ENCODE measurements at regions not wholly inside any gene's neighbourhood (a gene's known extent, or its start where the extent isn't known, plus 50 kb on each side); places are given as distances from the start of the nearest gene placed in this dataset.
"Not testable (repeated sequence)": the region's sequence is repeated elsewhere in the genome, so short reads cannot be mapped to it uniquely, and the experiment has no call there.

DNA sequence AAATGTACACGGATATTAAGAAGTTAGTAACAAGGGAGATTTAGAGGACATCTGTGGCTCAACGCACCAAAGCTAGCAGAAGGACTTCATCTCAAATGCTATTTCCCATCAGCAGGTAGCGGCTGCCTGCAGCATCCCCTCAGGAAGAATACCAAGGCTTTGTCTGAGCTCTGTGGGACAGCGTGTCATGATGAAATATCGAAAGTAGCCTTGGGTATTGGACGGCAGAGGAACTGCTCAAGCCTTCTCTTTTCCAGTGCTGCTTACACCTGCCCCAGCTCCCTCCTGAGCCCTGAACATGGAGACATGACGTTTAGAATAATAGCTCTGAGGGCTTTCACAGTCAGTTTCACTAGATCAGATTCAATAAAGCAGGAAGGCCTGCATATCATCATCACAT lies 241.6 kb downstream of the SUCLG1 start:
- no peak for DNase-seq (ENCODE audit: low read depth in 2 of 2)

DNA sequence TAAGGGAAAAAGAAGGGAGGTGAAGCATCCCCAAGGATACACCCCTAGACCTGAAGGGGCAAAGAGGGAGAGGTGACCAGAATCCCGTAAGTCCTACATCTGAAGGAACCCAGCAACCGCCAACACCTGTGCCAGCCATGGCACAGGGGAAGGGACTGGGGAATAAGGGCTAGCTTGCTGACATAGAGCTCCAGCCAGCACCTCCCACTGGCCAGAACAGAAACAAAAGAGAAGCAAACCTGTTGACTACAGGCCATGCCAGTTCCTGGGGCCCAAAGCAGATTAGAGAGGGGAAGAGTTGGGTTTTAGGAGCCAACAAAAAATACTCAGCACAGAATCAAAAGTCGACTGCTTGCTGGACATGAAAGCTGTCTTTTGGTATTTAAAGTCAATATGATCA lies 244.6 kb downstream of the SUCLG1 start:
- DNase-seq (ENCODE audit: low read depth in 2 of 2) = no peak

DNA sequence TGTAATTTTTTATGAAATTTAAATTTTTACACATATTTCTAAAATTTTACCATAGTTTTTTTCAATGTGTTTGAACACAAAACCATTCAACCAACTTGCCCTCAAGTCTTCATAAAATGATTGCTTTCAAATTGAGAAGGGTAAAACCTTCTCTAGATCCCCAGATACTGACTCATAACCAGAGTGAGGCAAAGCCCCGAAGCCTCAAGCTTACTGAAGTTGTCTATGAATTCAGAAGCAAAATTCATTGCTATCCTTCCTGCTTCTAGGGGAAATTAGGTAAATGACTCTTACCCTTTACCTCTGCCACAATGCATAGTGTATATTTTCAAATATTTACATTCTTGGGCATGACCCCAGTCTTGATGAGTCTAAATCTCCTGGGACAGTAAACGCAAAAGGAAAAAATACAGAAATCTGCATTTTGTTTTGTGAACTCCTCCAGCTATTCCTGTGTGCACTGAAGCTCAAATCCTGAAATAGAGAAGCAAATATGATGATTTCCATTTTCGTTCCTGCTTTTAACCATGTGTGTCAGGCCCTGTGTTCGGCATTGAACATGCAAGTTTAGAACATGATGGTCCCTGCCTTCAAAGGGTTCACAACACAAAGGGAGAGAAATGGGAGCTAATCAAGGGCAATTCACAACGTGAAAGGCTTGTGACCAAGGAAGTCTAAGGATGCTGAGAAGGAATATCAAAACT lies 246.3 kb downstream of the SUCLG1 start:
- no peak for DNase-seq (ENCODE audit: low read depth in 2 of 2)

DNA sequence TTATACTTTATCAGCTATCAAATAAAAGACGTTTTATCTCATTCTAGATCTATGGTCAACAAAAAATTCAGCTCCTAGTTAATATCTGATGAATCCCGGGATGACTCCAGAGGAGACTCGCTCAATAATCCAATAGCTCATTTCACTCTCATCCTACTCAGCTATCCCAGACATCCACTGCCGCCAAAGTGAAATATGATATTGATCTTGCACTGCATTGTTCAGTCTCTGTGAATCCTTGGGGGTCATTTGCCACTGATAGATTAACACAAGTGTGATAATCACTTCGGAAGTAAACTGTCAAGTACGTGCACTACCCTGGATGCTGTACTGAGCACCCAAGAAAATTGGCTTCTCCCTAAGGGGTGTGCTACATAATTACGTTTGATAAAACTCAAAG lies 249.1 kb downstream of the SUCLG1 start:
- DNase-seq (ENCODE audit: low read depth in 2 of 2) = no peak

DNA sequence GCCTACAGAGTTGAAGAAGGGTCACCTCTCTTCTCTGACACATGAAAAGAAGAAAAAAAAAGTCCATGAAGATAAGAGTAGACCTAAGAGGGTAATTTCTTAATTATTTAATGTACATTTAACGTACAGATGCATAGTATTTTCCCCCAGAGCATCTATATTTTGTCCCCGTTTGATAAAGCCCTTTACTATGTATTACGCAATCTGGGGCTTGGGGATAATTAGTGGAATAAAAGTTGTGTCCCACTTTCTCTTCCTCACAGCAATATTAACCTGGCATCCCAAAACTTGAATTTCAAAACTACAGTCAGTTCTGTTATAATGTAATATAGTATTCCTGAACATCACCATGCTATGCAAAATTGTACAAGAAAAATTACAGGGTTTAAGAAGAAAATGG lies 254.1 kb downstream of the SUCLG1 start:
- DNase-seq (ENCODE audit: low read depth in 2 of 2) = no peak

DNA sequence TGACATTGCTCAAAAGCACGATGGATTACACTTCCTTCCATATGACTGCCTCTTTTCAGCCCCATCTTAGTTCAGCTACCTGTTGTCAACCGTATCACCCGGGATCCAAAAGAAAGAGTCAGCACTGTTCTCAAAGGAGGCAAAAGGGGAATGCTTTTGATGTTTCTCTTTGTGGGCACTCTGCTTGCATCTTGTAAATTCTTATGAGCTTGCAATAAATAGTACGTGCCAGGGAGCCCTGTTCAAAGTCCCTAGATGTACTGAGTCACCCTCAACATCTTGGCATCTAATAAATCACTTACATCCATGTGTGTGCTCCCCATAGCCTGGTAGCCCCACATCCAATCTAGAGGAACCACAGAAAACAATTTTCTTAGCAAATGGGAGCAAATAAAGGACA lies 256.9 kb downstream of the SUCLG1 start:
- DNase-seq (ENCODE audit: low read depth in 2 of 2) = no peak

DNA sequence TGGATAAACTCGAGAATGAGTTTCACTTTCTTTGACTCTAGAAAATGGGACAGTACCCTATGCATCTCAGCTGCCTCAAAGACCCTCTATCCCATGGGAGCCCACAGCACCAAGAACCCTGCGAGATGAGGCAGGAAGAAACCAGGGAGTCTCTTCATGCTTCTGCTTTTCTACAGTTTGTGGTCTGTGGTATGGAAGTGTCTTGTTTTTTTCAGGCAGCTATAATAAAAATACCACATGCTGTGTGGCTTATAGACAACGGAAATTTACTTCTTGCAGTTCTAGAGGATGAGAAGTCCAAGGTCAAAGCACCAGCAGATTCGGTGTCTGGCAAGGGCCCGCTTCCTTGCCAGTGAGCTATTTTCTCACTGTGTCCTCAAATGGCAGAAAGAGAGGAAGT lies 257.9 kb downstream of the SUCLG1 start:
- no peak for DNase-seq (ENCODE audit: low read depth in 2 of 2)

DNA sequence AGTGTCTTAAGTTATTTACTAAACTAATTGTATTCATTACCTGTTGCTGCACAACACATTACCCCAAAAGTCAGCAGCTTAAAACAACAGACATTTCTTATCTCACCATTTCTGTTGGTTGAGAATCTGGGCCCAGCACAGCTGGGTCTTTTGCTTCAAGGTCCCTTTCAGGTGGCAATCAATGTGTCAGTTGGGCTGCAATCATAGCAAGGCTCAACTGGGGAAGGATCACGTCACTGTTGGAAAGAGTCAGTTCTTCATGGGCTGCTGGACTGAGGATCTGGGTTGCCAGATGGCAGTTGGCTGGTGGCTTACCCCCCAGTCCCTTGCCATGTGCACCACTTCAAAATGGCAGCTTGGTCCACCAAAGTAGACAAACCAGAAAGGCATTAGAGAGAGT lies 261.2 kb downstream of the SUCLG1 start:
- no peak for DNase-seq (ENCODE audit: low read depth in 2 of 2)

DNA sequence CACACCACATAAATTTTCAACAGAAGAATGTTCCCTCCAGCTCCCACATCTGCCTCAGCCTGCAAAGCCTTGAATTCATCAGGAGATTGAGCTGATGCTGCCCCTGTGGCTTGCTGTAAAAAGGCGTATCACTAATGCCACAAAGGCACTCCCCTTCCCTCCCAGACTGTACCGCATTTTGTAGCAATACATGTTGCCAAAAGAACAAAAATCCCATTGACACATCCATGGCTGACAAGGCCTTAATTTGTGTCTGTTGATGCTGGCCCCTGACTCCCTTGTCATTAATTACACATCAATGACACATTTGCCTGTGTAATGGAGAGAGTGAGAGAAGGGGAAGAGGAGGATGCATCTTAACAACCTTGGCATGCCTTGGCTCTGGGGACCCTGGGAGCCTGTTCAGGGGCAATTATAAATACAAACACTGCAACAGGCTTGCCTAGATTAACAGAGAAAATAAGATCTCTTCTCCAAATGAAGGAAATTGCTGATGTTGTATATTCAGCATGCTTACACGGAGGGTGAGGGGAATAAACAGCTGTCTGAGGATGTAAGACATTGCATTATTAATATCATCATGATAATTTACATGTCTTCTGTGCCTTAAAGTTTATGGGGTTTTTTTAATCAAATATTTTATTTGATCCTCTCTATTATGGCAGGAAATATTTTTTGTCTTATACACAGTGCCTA lies 264.0 kb downstream of the SUCLG1 start:
- DNase-seq (ENCODE audit: low read depth in 2 of 2) = no peak

DNA sequence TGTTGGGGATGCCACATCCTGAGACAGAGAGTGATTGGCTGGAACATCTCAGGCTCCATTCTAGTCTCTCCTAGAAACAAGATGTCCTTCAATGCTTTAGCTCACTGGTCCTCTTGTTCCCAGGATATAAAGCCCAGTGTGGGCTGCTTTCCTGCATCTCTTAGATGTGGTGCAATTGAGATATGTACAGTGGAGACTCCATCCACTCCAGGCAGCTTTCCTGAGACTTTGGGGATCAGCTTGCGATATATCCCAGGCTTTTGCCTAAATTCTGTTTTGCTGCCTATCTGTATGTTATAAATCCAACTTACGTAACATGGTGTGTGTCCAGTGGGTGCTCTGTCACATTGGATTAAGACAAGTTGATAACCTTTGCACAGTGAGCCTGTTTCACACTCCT lies 264.9 kb downstream of the SUCLG1 start:
- no peak for DNase-seq (ENCODE audit: low read depth in 2 of 2)

DNA sequence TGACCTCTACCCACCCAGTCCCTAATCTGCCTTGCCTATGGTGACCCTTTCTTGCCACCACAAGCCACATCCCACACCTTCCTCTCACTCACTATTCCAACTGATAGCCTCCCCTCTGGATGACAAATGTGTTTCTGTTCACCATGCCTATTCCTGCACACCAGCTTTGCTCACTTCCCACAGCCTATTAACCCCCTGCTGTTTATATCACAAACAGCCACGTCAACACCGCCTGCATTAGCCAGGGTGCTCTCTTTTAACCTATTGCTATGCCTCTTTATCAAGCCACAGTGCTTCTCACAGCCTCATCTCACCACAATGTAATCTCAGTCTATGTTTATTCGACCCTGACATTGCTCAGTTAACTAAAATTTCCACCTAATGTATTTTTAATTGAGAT lies 271.8 kb downstream of the SUCLG1 start:
- no peak for DNase-seq (ENCODE audit: low read depth in 2 of 2)

DNA sequence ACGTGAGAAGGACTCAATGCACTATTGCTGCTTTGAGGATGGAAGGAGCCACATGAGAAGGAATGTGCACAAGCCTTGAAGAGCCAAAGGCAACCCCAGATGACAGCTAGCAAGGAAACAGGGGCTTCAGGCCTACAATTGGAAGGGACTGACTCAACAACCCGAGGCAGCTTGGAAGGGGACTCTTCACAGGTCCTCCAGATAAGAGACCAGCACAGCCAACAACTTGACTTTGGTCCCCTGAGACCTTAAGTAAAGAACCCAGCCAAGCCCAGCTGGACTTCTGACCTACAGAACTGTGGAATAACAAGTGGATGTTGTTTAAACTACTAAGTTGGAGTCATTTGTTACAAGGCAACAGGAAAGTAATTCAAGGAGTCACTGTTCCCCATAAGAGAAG lies 277.2 kb downstream of the SUCLG1 start:
- no peak for DNase-seq (ENCODE audit: low read depth in 2 of 2)

DNA sequence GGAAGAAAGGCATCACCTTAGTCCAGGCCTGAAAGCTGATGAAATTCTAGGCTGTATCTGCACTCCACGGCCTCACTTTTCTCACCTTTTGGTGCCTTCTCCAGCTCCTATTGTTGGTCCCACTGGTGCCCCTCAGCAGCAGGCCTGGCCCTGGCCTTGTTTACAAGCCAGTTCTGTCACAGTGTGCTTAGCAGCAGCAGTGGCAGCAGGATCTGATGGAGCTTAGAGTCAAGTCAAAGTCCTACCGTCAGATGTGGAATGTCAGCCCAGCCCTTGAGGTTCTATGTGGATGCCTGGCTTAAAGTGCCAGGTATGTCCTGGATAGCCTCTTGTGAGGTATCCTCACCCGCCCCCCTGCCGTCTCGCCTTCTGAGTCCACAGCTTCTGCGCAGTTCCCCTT lies 281.3 kb downstream of the SUCLG1 start:
- DNase-seq (ENCODE audit: low read depth in 2 of 2) = no peak

DNA sequence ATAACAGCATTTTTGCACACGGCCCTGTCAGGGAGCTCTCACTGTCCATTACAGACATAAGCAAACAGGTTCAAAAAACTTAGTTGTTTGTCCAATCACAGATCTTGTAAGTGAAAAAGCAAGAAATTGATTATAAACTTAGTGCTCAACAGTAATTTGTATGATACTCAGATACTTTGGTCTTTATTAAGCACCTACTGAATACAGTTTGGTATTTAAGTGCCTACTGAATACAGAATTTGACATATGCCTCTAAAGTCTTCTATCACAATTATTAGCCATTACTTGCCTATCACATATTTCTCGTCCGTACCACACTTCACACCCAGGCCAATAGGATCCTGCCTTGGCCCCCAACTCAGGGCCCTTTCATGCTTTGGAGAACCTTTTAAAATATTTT lies 283.1 kb downstream of the SUCLG1 start:
- DNase-seq (ENCODE audit: low read depth in 2 of 2) = no peak

DNA sequence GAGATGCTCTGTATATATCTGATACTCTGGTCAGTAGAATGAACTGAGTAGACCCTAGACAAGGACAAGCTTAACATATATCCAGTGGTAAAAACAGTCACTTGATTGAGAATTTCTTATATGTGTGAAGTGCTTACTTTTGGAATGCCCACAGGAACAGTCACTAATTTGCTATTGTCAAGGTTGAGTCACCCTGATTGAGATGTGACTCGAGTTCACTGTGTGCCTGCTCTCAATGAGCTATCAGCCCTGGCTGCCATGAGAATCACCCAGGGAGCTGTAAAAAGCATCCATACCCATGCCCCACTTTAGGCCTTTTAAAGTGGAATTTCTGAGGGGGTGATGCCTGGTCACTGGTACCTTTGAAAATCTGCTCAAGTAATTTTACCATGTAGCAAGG lies 283.7 kb downstream of the SUCLG1 start:
- DNase-seq (ENCODE audit: low read depth in 2 of 2) = no peak

DNA sequence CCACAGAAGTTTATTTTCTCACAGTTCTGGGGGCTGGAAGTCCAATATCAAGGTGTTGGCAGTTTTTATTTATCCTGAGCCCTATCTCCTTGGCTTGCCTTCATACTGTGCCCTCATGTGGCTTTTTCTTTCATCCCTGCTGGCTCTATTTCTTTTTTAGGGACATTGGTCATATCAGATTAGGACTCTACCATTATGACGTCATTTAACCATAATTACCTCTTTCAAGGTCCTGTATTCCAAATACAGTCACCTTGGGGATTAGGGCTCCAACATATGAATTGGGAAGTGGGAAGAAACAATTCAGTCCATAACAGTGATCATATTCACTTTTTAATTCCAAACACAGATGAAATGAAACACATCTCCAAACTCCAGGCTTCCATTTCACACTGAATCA lies 286.0 kb downstream of the SUCLG1 start:
- DNase-seq (ENCODE audit: low read depth in 2 of 2) = no peak

DNA sequence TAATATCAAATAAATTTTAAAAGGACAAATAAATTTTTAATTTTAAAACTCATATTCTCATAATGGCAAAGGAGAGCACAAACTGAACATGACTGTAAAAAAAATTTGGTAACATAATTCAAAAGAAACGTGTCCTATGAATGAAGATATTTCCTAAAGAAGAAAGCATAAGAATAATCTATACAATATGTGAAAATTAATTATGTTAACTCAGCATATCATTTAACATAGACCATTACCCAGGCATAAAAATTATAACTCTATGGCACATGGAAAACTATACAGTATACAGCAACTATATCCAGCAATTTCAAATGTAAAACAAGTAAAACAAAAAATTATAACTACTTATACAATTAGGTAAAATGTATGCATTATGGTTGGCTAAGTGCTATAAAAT lies 288.1 kb downstream of the SUCLG1 start:
- no peak for DNase-seq (ENCODE audit: low read depth in 2 of 2)

DNA sequence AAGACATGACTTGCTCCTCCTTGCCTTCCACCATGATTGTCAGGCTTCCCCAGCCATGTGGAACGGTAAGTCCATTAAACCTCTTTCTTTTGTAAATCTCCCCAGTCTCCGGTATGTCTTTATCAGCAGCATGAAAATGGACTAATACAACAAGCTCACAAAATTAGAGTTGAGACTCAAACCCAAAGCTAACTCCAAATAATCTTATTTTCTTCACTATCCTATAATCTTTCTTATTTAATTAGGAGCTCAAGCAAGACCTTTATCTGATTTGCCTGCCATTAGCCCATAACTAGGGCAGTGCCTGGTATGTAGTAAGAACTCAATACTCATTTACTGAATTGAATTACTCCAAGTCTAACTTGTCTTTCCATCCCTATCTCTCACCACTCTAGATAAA lies 289.2 kb downstream of the SUCLG1 start:
- DNase-seq (ENCODE audit: low read depth in 2 of 2) = no peak

DNA sequence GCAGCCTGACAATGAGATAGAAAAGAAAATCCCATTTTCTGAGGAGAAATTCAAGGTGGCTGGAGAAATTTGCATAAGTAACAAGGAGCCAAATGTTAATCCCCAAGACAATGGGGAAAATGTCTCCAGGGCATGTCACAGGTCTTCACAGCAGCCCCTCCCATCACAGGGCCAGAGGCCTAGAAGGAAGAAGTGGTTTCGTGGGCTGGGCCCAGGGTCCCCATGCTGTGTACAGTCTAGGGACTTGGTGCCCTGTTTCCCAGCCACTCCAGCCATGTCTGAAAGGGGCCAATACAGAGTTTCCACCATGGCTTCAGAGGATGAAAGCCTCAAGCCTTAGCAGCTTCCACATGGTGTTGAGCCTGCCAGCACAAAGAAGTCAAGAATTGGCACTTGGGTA lies 290.5 kb downstream of the SUCLG1 start:
- not testable (repeated sequence) for DNase-seq (ENCODE audit: low read depth in 2 of 2)

DNA sequence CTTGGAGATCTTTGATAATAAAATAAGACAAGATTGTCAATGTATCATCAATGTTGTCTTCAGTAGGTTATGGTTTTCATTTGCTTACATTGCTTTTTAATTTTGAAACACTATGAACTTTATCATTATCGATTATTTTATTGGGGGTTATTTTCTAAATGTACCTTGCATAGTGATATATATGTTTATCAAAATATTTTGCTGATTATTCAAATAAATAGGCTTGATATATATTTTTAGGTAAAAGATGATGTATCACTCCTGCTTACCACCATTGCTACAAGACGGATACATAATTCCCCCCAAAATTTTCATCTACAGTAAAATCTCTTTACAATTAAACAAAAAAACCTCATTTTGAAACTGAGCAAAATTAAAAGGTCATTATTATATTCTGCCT lies 293.8 kb downstream of the SUCLG1 start:
- DNase-seq (ENCODE audit: low read depth in 2 of 2) = no peak

DNA sequence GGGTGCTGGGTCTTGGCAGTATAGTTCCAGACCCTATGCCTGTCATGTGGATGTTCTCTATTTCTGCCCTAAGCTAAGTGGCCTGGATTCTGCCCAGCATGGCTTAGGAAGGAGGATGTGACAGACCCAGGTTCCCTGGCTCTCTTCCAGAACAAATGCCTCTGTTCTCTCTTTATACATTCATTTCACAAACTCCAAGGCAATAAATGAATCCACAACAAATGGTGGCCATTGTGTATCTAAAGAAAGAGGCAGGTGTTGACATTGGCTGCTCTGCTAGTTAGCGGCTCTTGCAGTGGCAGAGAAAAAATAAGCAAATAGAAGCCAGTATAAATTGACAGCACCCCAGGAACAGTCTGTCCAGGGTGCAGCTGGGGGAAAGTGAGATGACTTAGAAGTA lies 298.6 kb downstream of the SUCLG1 start:
- DNase-seq (ENCODE audit: low read depth in 2 of 2) = no peak

DNA sequence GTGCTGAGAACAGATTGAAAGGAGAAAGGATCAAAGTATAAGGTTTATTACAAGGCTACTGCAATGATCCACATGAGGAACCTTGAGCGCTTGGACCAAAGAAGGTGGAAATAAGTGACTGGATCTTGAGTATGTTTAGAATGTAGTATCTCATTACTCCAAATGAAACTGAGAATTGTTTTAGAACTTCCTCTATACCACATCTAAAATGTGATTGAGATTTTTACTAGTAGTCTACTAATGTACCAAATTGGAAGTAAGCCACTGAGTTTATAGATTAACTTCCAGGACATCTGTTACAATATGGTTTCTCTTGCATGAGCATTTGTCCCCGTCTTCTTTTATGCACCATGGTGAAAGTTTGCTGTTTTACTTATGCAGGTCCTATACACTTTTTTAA lies 300.5 kb downstream of the SUCLG1 start:
- DNase-seq (ENCODE audit: low read depth in 2 of 2) = no peak

DNA sequence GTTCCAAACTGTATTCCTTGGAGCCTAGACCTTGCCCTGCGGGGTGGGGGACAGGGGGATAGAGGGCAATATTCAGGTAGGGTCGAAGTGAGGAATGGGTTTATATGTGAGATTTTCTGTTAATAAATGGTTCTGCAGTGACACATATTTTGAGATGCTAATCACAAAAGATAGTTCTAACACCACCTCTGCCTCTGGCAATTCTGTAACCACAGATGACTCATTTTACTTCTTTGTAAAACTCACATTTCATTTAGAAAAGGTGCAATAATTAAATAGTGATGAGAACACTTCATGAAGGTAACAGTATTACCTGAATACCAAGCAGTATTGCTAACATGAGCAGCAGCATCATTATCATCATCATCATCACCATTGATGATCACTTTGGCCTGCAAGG lies 306.6 kb downstream of the SUCLG1 start:
- DNase-seq (ENCODE audit: low read depth in 2 of 2) = no peak

DNA sequence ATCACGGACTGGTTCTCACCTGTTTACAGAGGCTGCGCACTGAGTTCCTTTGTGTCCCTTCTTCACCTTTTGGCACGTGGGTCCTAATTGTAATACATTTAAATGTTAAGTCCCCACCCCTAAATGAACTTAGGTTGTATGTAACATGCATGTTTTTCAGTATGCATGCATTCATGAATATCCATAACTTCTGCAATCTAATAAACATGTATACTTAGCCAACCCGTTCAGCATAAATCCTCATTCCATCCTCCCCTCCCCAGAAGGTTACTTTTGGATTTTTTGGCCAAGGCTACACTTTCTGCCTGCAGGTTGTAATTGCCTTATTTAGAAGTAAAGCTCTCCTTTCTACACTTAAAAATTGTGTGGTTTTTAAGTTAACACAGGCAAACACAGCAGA lies 314.7 kb downstream of the SUCLG1 start:
- DNase-seq (ENCODE audit: low read depth in 2 of 2) = no peak

Data from stimulated activated CD8-positive, alpha-beta memory T cell treated with anti-CD3 and anti-CD28 coated beads, Interleukin-7, amount 100 ng/mL, for 4 hours (primary cell).